MM.1S (cell line): ENCODE measurements at regions not wholly inside any gene's neighbourhood (a gene's known extent, or its start where the extent isn't known, plus 50 kb on each side); places are given as distances from the start of the nearest gene placed in this dataset.

Source experiments
- CTCF ChIP-seq: fragments of 300-600 bp; sonication (generic); IDR thresholded peaks from 2 replicates; pipeline ENCODE4 v1.5.1; 2016; ENCODE audit warnings: antibody characterized with exemption, low read length, mixed read lengths
- EZH2phosphoT487 ChIP-seq: fragments of 300-600 bp; sonication (generic); IDR thresholded peaks from 2 replicates; pipeline ENCODE4 v1.6.1; 2018; ENCODE audit warnings: antibody characterized with exemption, low read length

GRCh38 chrX:42597481-42597880 lies 180.5 kb downstream of the PPP1R2C start:
- TF ChIP-seq EZH2phosphoT487 (no peak), CTCF (no peak)
